Endothelial cell (in vitro differentiated cells): ENCODE measurements at regions not wholly inside any gene's neighbourhood (a gene's known extent, or its start where the extent isn't known, plus 50 kb on each side); places are given as distances from the start of the nearest gene placed in this dataset.

Source experiments
- DNase-seq: peaks from one replicate; pipeline ENCODE4 v3.0.0; 2021; ENCODE audit warnings: low spot score
- H3K27ac Mint-ChIP-seq: one replicate; pipeline ENCODE4 v1.8.0; 2021; ENCODE audit warnings: mixed read lengths, inconsistent platforms; ENCODE audit not compliant: unreplicated experiment
- H3K27me3 Mint-ChIP-seq: one replicate; pipeline ENCODE4 v1.8.0; 2021; ENCODE audit warnings: mild to moderate bottlenecking, moderate library complexity, mixed read lengths, inconsistent platforms; ENCODE audit not compliant: unreplicated experiment
- H3K36me3 Mint-ChIP-seq: one replicate; pipeline ENCODE4 v1.8.0; 2021; ENCODE audit warnings: mild to moderate bottlenecking, low read depth, mixed read lengths, inconsistent platforms; ENCODE audit not compliant: unreplicated experiment
- H3K4me1 Mint-ChIP-seq: one replicate; pipeline ENCODE4 v1.8.0; 2021; ENCODE audit warnings: mild to moderate bottlenecking, mixed read lengths, inconsistent platforms; ENCODE audit not compliant: unreplicated experiment
- H3K4me3 Mint-ChIP-seq: one replicate; pipeline ENCODE4 v1.8.0; 2021; ENCODE audit warnings: mild to moderate bottlenecking, mixed read lengths, inconsistent platforms; ENCODE audit not compliant: unreplicated experiment
- H3K9me3 Mint-ChIP-seq: one replicate; pipeline ENCODE4 v1.8.0; 2021; ENCODE audit warnings: mixed read lengths, inconsistent platforms; ENCODE audit not compliant: unreplicated experiment
- TF ChIP-seq, protein P1 (sequence below): fragments of 200-600 bp; sonication (generic); IDR thresholded peaks from one replicate; pipeline ENCODE4 v1.5.0; 2021; ENCODE audit warnings: antibody characterized with exemption; ENCODE audit not compliant: unreplicated experiment

- Mint-ChIP-seq H3K27ac (no peak overlapping the region), H3K4me3 (no peak overlapping the region), H3K4me1 (peaks cover 53% of the 10 kb centered on the region), H3K36me3 (no peaks in the 10 kb centered on the region), H3K27me3 (peaks cover 7% of the 10 kb centered on the region), H3K9me3 (no peaks in the 10 kb centered on the region)
- no peak for DNase-seq
- TF ChIP-seq, protein P1, sequence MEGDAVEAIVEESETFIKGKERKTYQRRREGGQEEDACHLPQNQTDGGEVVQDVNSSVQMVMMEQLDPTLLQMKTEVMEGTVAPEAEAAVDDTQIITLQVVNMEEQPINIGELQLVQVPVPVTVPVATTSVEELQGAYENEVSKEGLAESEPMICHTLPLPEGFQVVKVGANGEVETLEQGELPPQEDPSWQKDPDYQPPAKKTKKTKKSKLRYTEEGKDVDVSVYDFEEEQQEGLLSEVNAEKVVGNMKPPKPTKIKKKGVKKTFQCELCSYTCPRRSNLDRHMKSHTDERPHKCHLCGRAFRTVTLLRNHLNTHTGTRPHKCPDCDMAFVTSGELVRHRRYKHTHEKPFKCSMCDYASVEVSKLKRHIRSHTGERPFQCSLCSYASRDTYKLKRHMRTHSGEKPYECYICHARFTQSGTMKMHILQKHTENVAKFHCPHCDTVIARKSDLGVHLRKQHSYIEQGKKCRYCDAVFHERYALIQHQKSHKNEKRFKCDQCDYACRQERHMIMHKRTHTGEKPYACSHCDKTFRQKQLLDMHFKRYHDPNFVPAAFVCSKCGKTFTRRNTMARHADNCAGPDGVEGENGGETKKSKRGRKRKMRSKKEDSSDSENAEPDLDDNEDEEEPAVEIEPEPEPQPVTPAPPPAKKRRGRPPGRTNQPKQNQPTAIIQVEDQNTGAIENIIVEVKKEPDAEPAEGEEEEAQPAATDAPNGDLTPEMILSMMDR = no peak
Measured at GRCh38 chr13:50679321-50679720, 164.2 kb downstream of the DLEU7 start.

GRCh38 chr13:50682002-50682401 lies 161.5 kb downstream of the DLEU7 start:
- no peaks in the 10 kb centered on the region for H3K9me3 Mint-ChIP-seq
- H3K4me3 Mint-ChIP-seq = no peak overlapping the region
- TF ChIP-seq, protein P1 = no peak
- no peaks in the 10 kb centered on the region for H3K36me3 Mint-ChIP-seq
- peaks cover 47% of the 10 kb centered on the region for H3K4me1 Mint-ChIP-seq
- H3K27ac Mint-ChIP-seq = no peak overlapping the region
- no peak for DNase-seq
- H3K27me3 Mint-ChIP-seq = peaks cover 5% of the 10 kb centered on the region

DNA sequence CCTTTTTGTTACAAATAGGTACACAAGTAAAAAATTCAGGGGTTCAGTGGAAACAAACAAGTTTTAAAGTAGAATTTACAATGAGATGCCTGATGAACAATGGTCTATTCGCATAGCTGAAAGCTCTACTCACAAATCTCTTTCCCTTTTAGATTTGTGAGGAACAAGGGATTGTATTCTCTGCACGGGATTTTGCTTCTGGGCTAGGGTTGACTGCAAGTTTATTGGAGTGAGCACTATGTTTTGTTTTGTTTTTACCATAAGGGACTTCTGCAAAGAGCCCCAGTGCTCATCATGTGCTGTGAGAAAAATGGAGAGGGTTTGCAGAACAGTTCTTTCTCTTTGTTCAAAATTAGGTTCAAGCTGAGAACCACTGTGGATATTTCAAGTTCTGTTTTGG lies 160.5 kb downstream of the DLEU7 start:
- Mint-ChIP-seq H3K27me3 (peaks cover 3% of the 10 kb centered on the region), H3K4me1 (peaks cover 38% of the 10 kb centered on the region), H3K4me3 (no peak overlapping the region), H3K36me3 (no peaks in the 10 kb centered on the region), H3K9me3 (no peaks in the 10 kb centered on the region), H3K27ac (peak overlapping the region; percentile 24)
- DNase-seq = no peak
- TF ChIP-seq, protein P1 = no peak

GRCh38 chr13:50684366-50684765 lies 159.1 kb downstream of the DLEU7 start:
- TF ChIP-seq, protein P1 = no peak
- H3K27me3 Mint-ChIP-seq = no peaks in the 10 kb centered on the region
- H3K4me3 Mint-ChIP-seq = no peak overlapping the region
- peaks cover 33% of the 10 kb centered on the region for H3K4me1 Mint-ChIP-seq
- peak overlapping the region; percentile 97 for H3K27ac Mint-ChIP-seq
- DNase-seq = peak; percentile 19
- H3K36me3 Mint-ChIP-seq = no peaks in the 10 kb centered on the region
- H3K9me3 Mint-ChIP-seq = no peaks in the 10 kb centered on the region

GRCh38 chr13:50685491-50685890 lies 158.0 kb downstream of the DLEU7 start:
- Mint-ChIP-seq H3K4me1 (peaks cover 30% of the 10 kb centered on the region), H3K27ac (peak overlapping the region; percentile 97), H3K4me3 (no peak overlapping the region), H3K27me3 (no peaks in the 10 kb centered on the region), H3K36me3 (no peaks in the 10 kb centered on the region), H3K9me3 (no peaks in the 10 kb centered on the region)
- TF ChIP-seq, protein P1 = no peak
- DNase-seq = no peak
